Right kidney (tissue), 1 donor: ENCODE measurements at regions not wholly inside any gene's neighbourhood (a gene's known extent, or its start where the extent isn't known, plus 50 kb on each side); places are given as distances from the start of the nearest gene placed in this dataset.

Experiments
- DNase-seq: peaks from one replicate; pipeline ENCODE4 v3.0.0-alpha.2; 2016

GRCh38 chr21:19702726-19703125 lies 1295.5 kb upstream of the NCAM2 start:
- DNase-seq: no peak

- DNase-seq: no peak
Measured at GRCh38 chr21:19704832-19705231, 1293.4 kb upstream of the NCAM2 start.

- DNase-seq: no peak
Measured at GRCh38 chr21:19712441-19712840, 1285.8 kb upstream of the NCAM2 start.

GRCh38 chr21:19713313-19713712 lies 1284.9 kb upstream of the NCAM2 start:
- DNase-seq: no peak

- DNase-seq: no peak
Measured at GRCh38 chr21:19724081-19724480, 1274.1 kb upstream of the NCAM2 start.

GRCh38 chr21:19731251-19731650 lies 1267.0 kb upstream of the NCAM2 start:
- DNase-seq: no peak

GRCh38 chr21:19759836-19760235 lies 1238.4 kb upstream of the NCAM2 start:
- no peak for DNase-seq

GRCh38 chr21:19767546-19767945 lies 1230.7 kb upstream of the NCAM2 start:
- no peak for DNase-seq

- DNase-seq: no peak
Measured at GRCh38 chr21:19771881-19772280, 1226.3 kb upstream of the NCAM2 start.

- DNase-seq: no peak
Measured at GRCh38 chr21:19776076-19776475, 1222.1 kb upstream of the NCAM2 start.

- no peak for DNase-seq
Measured at GRCh38 chr21:19781881-19782652, 1216.1 kb upstream of the NCAM2 start.

- no peak for DNase-seq
Measured at GRCh38 chr21:19785941-19786340, 1212.3 kb upstream of the NCAM2 start.

- DNase-seq: no peak
Measured at GRCh38 chr21:19792004-19792403, 1206.2 kb upstream of the NCAM2 start.

- DNase-seq: no peak
Measured at GRCh38 chr21:19807201-19807600, 1191.0 kb upstream of the NCAM2 start.

- no peak for DNase-seq
Measured at GRCh38 chr21:19810779-19811178, 1187.4 kb upstream of the NCAM2 start.

GRCh38 chr21:19830446-19830845 lies 1167.8 kb upstream of the NCAM2 start:
- DNase-seq: no peak

GRCh38 chr21:19832551-19832950 lies 1165.7 kb upstream of the NCAM2 start:
- DNase-seq: no peak

- DNase-seq: no peak
Measured at GRCh38 chr21:19833082-19833481, 1165.1 kb upstream of the NCAM2 start.

- DNase-seq: no peak
Measured at GRCh38 chr21:19842601-19843000, 1155.6 kb upstream of the NCAM2 start.

- no peak for DNase-seq
Measured at GRCh38 chr21:19844334-19844733, 1153.9 kb upstream of the NCAM2 start.

GRCh38 chr21:19850157-19850556 lies 1148.1 kb upstream of the NCAM2 start:
- DNase-seq: no peak

GRCh38 chr21:19853061-19853460 lies 1145.1 kb upstream of the NCAM2 start:
- no peak for DNase-seq

- no peak for DNase-seq
Measured at GRCh38 chr21:19853709-19854575, 1144.3 kb upstream of the NCAM2 start.

GRCh38 chr21:19855522-19855921 lies 1142.7 kb upstream of the NCAM2 start:
- DNase-seq: no peak
